Ovary (tissue), 3 donors: ENCODE measurements at regions not wholly inside any gene's neighbourhood (a gene's known extent, or its start where the extent isn't known, plus 50 kb on each side); places are given as distances from the start of the nearest gene placed in this dataset.

ENCODE experiments used
- CTCF ChIP-seq, 3 donors: fragments of 450-650 bp in 2 of 3; fragments of 200-600 bp in 1 of 3; IDR thresholded peaks; one replicate each; pipeline versions ENCODE4 v1.5.1 to v1.8.0; 2016 to 2022; ENCODE audit warnings: antibody characterized with exemption in 3 of 3, mild to moderate bottlenecking in 1 of 3
- POLR2A ChIP-seq: fragments of 450-650 bp; IDR thresholded peaks from one replicate; pipeline ENCODE4 v1.6.1; 2017; ENCODE audit warnings: antibody characterized with exemption, mild to moderate bottlenecking, moderate library complexity
- donor health status: DM: no; HTN: no; CAD: no.

- TF ChIP-seq CTCF (IDR thresholded peaks at IDR 0.05) (no peak), POLR2A (no peak)
Observed at GRCh38 chr3:144629381-144629780, 657.8 kb downstream of the DIPK2A start.
